ENCODE measurements at regions not wholly inside any gene's neighbourhood (a gene's known extent, or its start where the extent isn't known, plus 50 kb on each side); places are given as distances from the start of the nearest gene placed in this dataset.

GRCh38 chr12:59499774-59500173 is 96.1 kb upstream of the SLC16A7 start:
- POLR2A ChIA-PET (ENCODE audit: unreplicated experiment), result no interaction called here
- no peak for TF ChIP-seq CTCF (conservative IDR thresholded peaks at IDR 0.05)
- BruUV-seq (replicated peaks), result no TSS peak

GRCh38 chr12:59494617-59495016 is 101.2 kb upstream of the SLC16A7 start:
- Histone ChIP-seq H3K4me1 (replicated peaks; ENCODE audit: insufficient read depth) (no peaks in the 10 kb centered on the region), H3K4me3 (no peak overlapping the region), H3K27ac (no peak overlapping the region), H3K9me3 (ENCODE audit: insufficient read depth, low read depth) (no peaks in the 10 kb centered on the region), H3K9me2 (ENCODE audit: insufficient read depth) (no peaks in the 10 kb centered on the region; the same call in 1 of the 2 replicates), H3K79me2 (ENCODE audit: low read depth) (no peaks in the 10 kb centered on the region), H3F3A (ENCODE audit: insufficient read depth, low read depth) (no peaks in the 10 kb centered on the region), H3K4me2 (no peak overlapping the region), H4K20me1 (ENCODE audit: insufficient read depth) (no peaks in the 10 kb centered on the region), H2AFZ (no peak overlapping the region), H3K36me3 (ENCODE audit: low read depth) (no peaks in the 10 kb centered on the region), H3K27me3 (ENCODE audit: insufficient read depth, low read depth) (no peaks in the 10 kb centered on the region)
- TF ChIP-seq EZH2 (IDR thresholded peaks at IDR 0.05; ENCODE audit: low read depth) (no peak), CTCF (conservative IDR thresholded peaks at IDR 0.05) (no peak)
- no TSS peak for BruUV-seq (replicated peaks)
- DNase-seq, result no peak
- ChIA-PET CTCF (no interaction called here), POLR2A (ENCODE audit: unreplicated experiment) (no interaction called here)
- intact Hi-C loops (cut with micrococcal nuclease; ENCODE audit: unreplicated experiment), result no loop called here

More at GRCh38 chr12:59499774-59500173, 96.1 kb upstream of the SLC16A7 start:
- H3K27me3 ChIP-seq (ENCODE audit: insufficient read depth, low read depth), result no peaks in the 10 kb centered on the region
- H3K36me3 ChIP-seq (ENCODE audit: low read depth), result no peaks in the 10 kb centered on the region
- H4K20me1 ChIP-seq (ENCODE audit: insufficient read depth), result no peaks in the 10 kb centered on the region
- CTCF ChIA-PET, result no interaction called here
- no peak overlapping the region for H3K27ac ChIP-seq
- H3K4me2 ChIP-seq, result no peak overlapping the region
- no peaks in the 10 kb centered on the region for H3K9me3 ChIP-seq (ENCODE audit: insufficient read depth, low read depth)
- H3K4me1 ChIP-seq (replicated peaks; ENCODE audit: insufficient read depth), result no peaks in the 10 kb centered on the region
- DNase-seq, result no peak
- intact Hi-C loops (cut with micrococcal nuclease; ENCODE audit: unreplicated experiment), result no loop called here
- no peaks in the 10 kb centered on the region for H3K79me2 ChIP-seq (ENCODE audit: low read depth)
- no peaks in the 10 kb centered on the region for H3K9me2 ChIP-seq (ENCODE audit: insufficient read depth)
- no peak overlapping the region for H3K4me3 ChIP-seq
- H3F3A ChIP-seq (ENCODE audit: insufficient read depth, low read depth), result no peaks in the 10 kb centered on the region
- no peak overlapping the region for H2AFZ ChIP-seq

DNA sequence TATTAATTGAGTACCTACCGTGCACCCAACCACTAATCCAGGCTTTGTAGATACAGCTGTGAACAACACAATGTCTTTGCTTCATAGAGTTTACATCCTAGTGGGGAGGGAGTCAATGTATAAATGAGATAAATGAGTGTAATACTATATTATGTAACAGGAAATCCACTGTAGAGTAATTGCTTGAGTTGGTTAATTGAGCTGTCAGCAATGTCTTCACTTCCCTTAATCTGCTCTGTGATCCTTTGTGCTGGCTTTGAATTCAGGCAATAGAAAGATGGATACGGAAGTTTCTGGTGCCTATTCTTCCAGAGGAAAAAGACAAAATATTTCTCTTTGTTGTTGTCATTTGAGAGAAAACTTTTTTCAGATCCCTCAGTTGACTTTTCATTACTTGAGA is 104.0 kb upstream of the SLC16A7 start:
- CTCF ChIA-PET, result no interaction called here
- H3F3A ChIP-seq (ENCODE audit: insufficient read depth, low read depth), result no peaks in the 10 kb centered on the region
- intact Hi-C loops (cut with micrococcal nuclease; ENCODE audit: unreplicated experiment), result no loop called here
- H3K27ac ChIP-seq, result no peak overlapping the region
- TF ChIP-seq EZH2 (IDR thresholded peaks at IDR 0.05; ENCODE audit: low read depth) (no peak), CTCF (conservative IDR thresholded peaks at IDR 0.05) (no peak)
- H3K4me1 ChIP-seq (replicated peaks; ENCODE audit: insufficient read depth), result no peaks in the 10 kb centered on the region
- H3K9me2 ChIP-seq (ENCODE audit: insufficient read depth), result no peaks in the 10 kb centered on the region; the same call in 1 of the 2 replicates
- H3K4me3 ChIP-seq, result no peak overlapping the region
- POLR2A ChIA-PET (ENCODE audit: unreplicated experiment), result no interaction called here
- no peak for DNase-seq
- no TSS peak for BruUV-seq (replicated peaks)
- H2AFZ ChIP-seq, result no peak overlapping the region
- H3K4me2 ChIP-seq, result no peak overlapping the region
- no peaks in the 10 kb centered on the region for H4K20me1 ChIP-seq (ENCODE audit: insufficient read depth)
- H3K27me3 ChIP-seq (ENCODE audit: insufficient read depth, low read depth), result no peaks in the 10 kb centered on the region
- no peaks in the 10 kb centered on the region for H3K9me3 ChIP-seq (ENCODE audit: insufficient read depth, low read depth)
- no peaks in the 10 kb centered on the region for H3K36me3 ChIP-seq (ENCODE audit: low read depth)
- no peaks in the 10 kb centered on the region for H3K79me2 ChIP-seq (ENCODE audit: low read depth)
